HCT116 (cell line): ENCODE measurements at regions not wholly inside any gene's neighbourhood (a gene's known extent, or its start where the extent isn't known, plus 50 kb on each side); places are given as distances from the start of the nearest gene placed in this dataset.

Experiments used
- ATAC-seq: fragments of 200-7000 bp; cut with Tn5 transposase; 2 replicates; pipeline ENCODE4 v1.9.1; 2020; ENCODE audit warnings: mild to moderate bottlenecking, moderate library complexity
- BruUV-seq: library from RNA; stranded (reverse); fragments of 400-500 nt; replicated peaks from 2 replicates; lab custom pipeline; 2021; lab: Mats Ljungman, UMichigan
- CTCF ChIA-PET: fragments of 300-600 bp; sonication (Branson Sonifier 250); formaldehyde crosslinking; loops from one replicate; lab custom pipeline; 2021; ENCODE audit warnings: antibody characterized with exemption; lab: Charles Lee
- POLR2A ChIA-PET: fragments of 300-600, 350-600 bp; sonication (Branson Sonifier 250); formaldehyde crosslinking; loops from one replicate; lab custom pipeline; 2021; ENCODE audit warnings: antibody characterized with exemption; lab: Charles Lee
- RAD21 ChIA-PET, 2 experiments: fragments of 300-600 bp; sonication (Branson Sonifier 250); formaldehyde crosslinking; loops; one replicate each; lab custom pipeline; 2023; ENCODE audit warnings: low total read pairs in 2 of 2; ENCODE audit not compliant: uncharacterized antibody in 2 of 2, unreplicated experiment in 2 of 2, low non-redundant PET in 1 of 2; lab: Charles Lee
- DNase-seq: peaks from one replicate; pipeline ENCODE4 v3.0.0-alpha.2; 2010; ENCODE audit warnings: low read depth, low spot score
- H2AFZ ChIP-seq: fragments of 200-600 bp; shearing (Covaris generic), sonication (generic); 2 replicates; pipeline ENCODE4 v1.6.1; 2017; ENCODE audit warnings: low read depth, mixed run types, mixed read lengths, antibody characterized with exemption, low read length; ENCODE audit not compliant: poor library complexity, severe bottlenecking
- H3K27ac ChIP-seq: 2 replicates; pipeline ENCODE4 v1.5.1; 2012; ENCODE audit warnings: low read depth, low read length
- H3K27me3 ChIP-seq: fragments of 200-600 bp; sonication (generic); 2 replicates; pipeline ENCODE4 v1.6.1; 2016; ENCODE audit warnings: mixed run types, low read length, mixed read lengths; ENCODE audit not compliant: insufficient read depth
- H3K36me3 ChIP-seq, 2 experiments: fragments of 200-500 bp in 1 of 2; fragments of 200-600 bp in 1 of 2; sonication (Bioruptor generic) in 1 of 2; sonication (generic) in 1 of 2; 2 replicates each; pipeline versions ENCODE4 v1.5.1 to v1.6.1; 2014 to 2016; ENCODE audit warnings: low read length in 2 of 2, inconsistent platforms in 1 of 2, mixed read lengths in 1 of 2, mixed run types in 1 of 2; ENCODE audit not compliant: insufficient read depth in 2 of 2, control insufficient read depth in 1 of 2
- H3K4me1 ChIP-seq, 2 experiments: fragments of 200-600 bp in 1 of 2; sonication (generic) in 1 of 2; 2 replicates each; pipeline versions ENCODE4 v1.5.1 to v1.6.1; 2012 to 2017; ENCODE audit warnings: low read length in 2 of 2, inconsistent platforms in 1 of 2, mild to moderate bottlenecking in 1 of 2, mixed read lengths in 1 of 2, mixed run types in 1 of 2, moderate library complexity in 1 of 2; ENCODE audit not compliant: insufficient read depth in 2 of 2, control insufficient read depth in 1 of 2
- H3K4me2 ChIP-seq: fragments of 200-600 bp; sonication (generic); 2 replicates; pipeline ENCODE4 v1.6.1; 2017; ENCODE audit warnings: mixed run types, low read length, mixed read lengths
- H3K4me3 ChIP-seq, 2 experiments: fragments of 200-600 bp in 1 of 2; sonication (generic) in 1 of 2; replicated peaks in 1 of 2; 2 replicates each; pipeline ENCODE4 v1.5.1; 2011 to 2016; ENCODE audit warnings: low read length in 2 of 2, control low read depth in 1 of 2, low read depth in 1 of 2, mild to moderate bottlenecking in 1 of 2, mixed read lengths in 1 of 2, mixed run types in 1 of 2
- H3K79me2 ChIP-seq: fragments of 200-600 bp; sonication (generic); 2 replicates; pipeline ENCODE4 v1.6.1; 2017; ENCODE audit warnings: mild to moderate bottlenecking, mixed run types, low read length, moderate library complexity, mixed read lengths; ENCODE audit not compliant: insufficient read depth
- H3K9ac ChIP-seq: fragments of 200-600 bp; sonication (generic); 2 replicates; pipeline ENCODE4 v1.6.1; 2016; ENCODE audit warnings: low read length, mixed read lengths
- H3K9me2 ChIP-seq: fragments of 200-600 bp; sonication (generic), shearing (Covaris generic); 2 replicates; pipeline ENCODE4 v1.6.1; 2017; ENCODE audit warnings: mixed run types, mild to moderate bottlenecking, moderate library complexity; ENCODE audit not compliant: insufficient read depth
- H3K9me3 ChIP-seq, 2 experiments: fragments of 200-500 bp in 1 of 2; fragments of 200-600 bp in 1 of 2; sonication (Bioruptor generic) in 1 of 2; sonication (generic) in 1 of 2; 2 replicates each; pipeline ENCODE4 v1.6.1; 2014 to 2017; ENCODE audit warnings: low read length in 2 of 2, mixed read lengths in 2 of 2, inconsistent platforms in 1 of 2, low read depth in 1 of 2, mild to moderate bottlenecking in 1 of 2, mixed run types in 1 of 2, moderate library complexity in 1 of 2; ENCODE audit not compliant: control insufficient read depth in 1 of 2, insufficient read depth in 1 of 2
- H4K20me1 ChIP-seq: fragments of 200-600 bp; sonication (generic), shearing (Covaris generic); 2 replicates; pipeline ENCODE4 v1.6.1; 2017; ENCODE audit warnings: mixed run types, mild to moderate bottlenecking, moderate library complexity; ENCODE audit not compliant: insufficient read depth
- ATF3 ChIP-seq: IDR thresholded peaks from 2 replicates; pipeline ENCODE4 v1.6.1; 2012
- CBX3 ChIP-seq: IDR thresholded peaks from 2 replicates; pipeline ENCODE4 v1.6.1; 2012; ENCODE audit warnings: low read depth
- CEBPB ChIP-seq: IDR thresholded peaks from 2 replicates; pipeline ENCODE4 v1.6.1; 2012; ENCODE audit warnings: low read depth
- ELF1 ChIP-seq: IDR thresholded peaks from 2 replicates; pipeline ENCODE4 v1.6.1; 2012; ENCODE audit warnings: low read depth, borderline replicate concordance
- EZH2 ChIP-seq: fragments of 200-600 bp; sonication (generic); IDR thresholded peaks from 2 replicates; pipeline ENCODE4 v1.6.1; 2017; ENCODE audit warnings: antibody characterized with exemption, mixed run types
- EZH2phosphoT487 ChIP-seq: fragments of 200-600 bp; IDR thresholded peaks from 2 replicates; pipeline ENCODE4 v1.6.1; 2018; ENCODE audit warnings: antibody characterized with exemption, borderline replicate concordance
- FOSL1 ChIP-seq: IDR thresholded peaks from 2 replicates; pipeline ENCODE4 v1.6.1; 2012; ENCODE audit warnings: low read depth
- POLR2AphosphoS5 ChIP-seq: IDR thresholded peaks from 2 replicates; pipeline ENCODE4 v1.6.1; 2011; ENCODE audit warnings: mild to moderate bottlenecking, low read depth, low read length, moderate library complexity
- RAD21 ChIP-seq: IDR thresholded peaks from 2 replicates; pipeline ENCODE4 v1.6.1; 2012; ENCODE audit warnings: low read depth, mild to moderate bottlenecking
- REST ChIP-seq: IDR thresholded peaks from 2 replicates; pipeline ENCODE4 v1.6.1; 2012; ENCODE audit warnings: low read depth
- SIN3A ChIP-seq: IDR thresholded peaks from 2 replicates; pipeline ENCODE4 v1.6.1; 2012; ENCODE audit warnings: low read depth
- SRF ChIP-seq: IDR thresholded peaks from 2 replicates; pipeline ENCODE4 v1.6.1; 2012; ENCODE audit warnings: low read depth
- TCF7L2 ChIP-seq: IDR thresholded peaks from 2 replicates; pipeline ENCODE4 v1.7.0; 2011; ENCODE audit warnings: borderline replicate concordance, inconsistent platforms; ENCODE audit not compliant: insufficient read depth, insufficient read length; ENCODE audit errors: extremely low read depth
- ZFX ChIP-seq: fragments of 450-650 bp; IDR thresholded peaks from 2 replicates; pipeline ENCODE4 v1.6.1; 2017
- ZNF274 ChIP-seq: fragments of 200-500 bp; sonication (Bioruptor generic); IDR thresholded peaks from 2 replicates; pipeline ENCODE4 v1.6.1; 2014; ENCODE audit warnings: mild to moderate bottlenecking, low read depth, low read length, inconsistent platforms
- intact Hi-C: fragments of 100-400 bp; cut with micrococcal nuclease; formaldehyde crosslinking; loops from 2 replicates; pipeline ENCODE4 v1.10.0; 2022
- TF ChIP-seq, protein P1 (sequence below): IDR thresholded peaks from 2 replicates; pipeline ENCODE4 v1.6.1; 2011; ENCODE audit warnings: mild to moderate bottlenecking, low read length, moderate library complexity; ENCODE audit not compliant: insufficient replicate concordance; ENCODE audit errors: extremely low read depth

- Histone ChIP-seq H3K9ac (no peak overlapping the region), H3K9me2 (no peaks in the 10 kb centered on the region), H4K20me1 (no peaks in the 10 kb centered on the region), H3K4me3 (no peak overlapping the region), H3K4me2 (no peak overlapping the region), H2AFZ (no peak overlapping the region), H3K79me2 (no peaks in the 10 kb centered on the region), H3K36me3 (no peaks in the 10 kb centered on the region; a peak in 1 of 4 replicates), H3K27ac (no peak overlapping the region), H3K4me1 (no peaks in the 10 kb centered on the region), H3K27me3 (no peaks in the 10 kb centered on the region), H3K9me3 (no peaks in the 10 kb centered on the region)
- ChIA-PET RAD21 (no interaction called here), CTCF (no interaction called here), POLR2A (no interaction called here)
- TF ChIP-seq EZH2phosphoT487 (no peak), SRF (no peak), REST (no peak), RAD21 (no peak), CEBPB (no peak), ZNF274 (no peak), ZFX (no peak), EZH2 (no peak), ELF1 (no peak), TCF7L2 (no peak), ATF3 (no peak), FOSL1 (no peak), CBX3 (no peak), POLR2AphosphoS5 (no peak), SIN3A (no peak)
- TF ChIP-seq, protein P1, sequence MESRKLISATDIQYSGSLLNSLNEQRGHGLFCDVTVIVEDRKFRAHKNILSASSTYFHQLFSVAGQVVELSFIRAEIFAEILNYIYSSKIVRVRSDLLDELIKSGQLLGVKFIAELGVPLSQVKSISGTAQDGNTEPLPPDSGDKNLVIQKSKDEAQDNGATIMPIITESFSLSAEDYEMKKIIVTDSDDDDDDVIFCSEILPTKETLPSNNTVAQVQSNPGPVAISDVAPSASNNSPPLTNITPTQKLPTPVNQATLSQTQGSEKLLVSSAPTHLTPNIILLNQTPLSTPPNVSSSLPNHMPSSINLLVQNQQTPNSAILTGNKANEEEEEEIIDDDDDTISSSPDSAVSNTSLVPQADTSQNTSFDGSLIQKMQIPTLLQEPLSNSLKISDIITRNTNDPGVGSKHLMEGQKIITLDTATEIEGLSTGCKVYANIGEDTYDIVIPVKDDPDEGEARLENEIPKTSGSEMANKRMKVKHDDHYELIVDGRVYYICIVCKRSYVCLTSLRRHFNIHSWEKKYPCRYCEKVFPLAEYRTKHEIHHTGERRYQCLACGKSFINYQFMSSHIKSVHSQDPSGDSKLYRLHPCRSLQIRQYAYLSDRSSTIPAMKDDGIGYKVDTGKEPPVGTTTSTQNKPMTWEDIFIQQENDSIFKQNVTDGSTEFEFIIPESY: no peak
- ATAC-seq: no peak
- intact Hi-C loops: no loop called here
- BruUV-seq: no TSS peak
- DNase-seq: no peak
These were observed 88.1 kb upstream of the JAK1 start for GRCh38 chr1:65054481-65054880.
